ENCODE measurements at regions not wholly inside any gene's neighbourhood (a gene's known extent, or its start where the extent isn't known, plus 50 kb on each side); places are given as distances from the start of the nearest gene placed in this dataset.

DNA sequence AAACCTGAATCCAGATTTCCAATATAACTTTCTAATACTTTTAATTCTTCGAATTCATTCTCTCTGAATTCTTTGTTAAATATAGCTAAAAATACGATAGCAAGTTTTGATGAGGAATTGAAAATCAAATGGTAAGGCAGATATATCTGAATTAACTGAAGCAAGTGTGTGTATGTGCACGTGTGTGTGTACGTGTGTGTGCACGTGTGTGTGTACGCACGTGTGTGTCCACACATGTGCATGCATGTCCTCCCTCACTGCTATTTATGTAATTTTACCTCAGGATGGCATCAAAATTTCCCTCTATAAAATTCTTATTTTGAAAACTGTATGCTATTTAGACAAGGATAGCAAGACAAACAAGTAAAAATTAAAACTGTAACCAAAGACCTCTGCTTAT, 961.3 kb upstream of the CNTN5 start:
- Histone ChIP-seq H3K9me3 (replicated peaks; ENCODE audit: control insufficient read depth, insufficient read depth, low read length) (no peaks in the 10 kb centered on the region), H3K27ac (ENCODE audit: insufficient read depth, low read depth, low read length) (no peak overlapping the region), H3K9ac (replicated peaks; ENCODE audit: extremely low read depth, insufficient read depth, low read length) (no peak overlapping the region), H3K4me3 (replicated peaks in 1 of 3; ENCODE audit: insufficient read depth in 1 of 3, low read depth in 1 of 3, low read length in 3 of 3) (no peak overlapping the region), H3K79me2 (ENCODE audit: control insufficient read depth, insufficient read depth, low read length) (no peaks in the 10 kb centered on the region), H3K4me2 (ENCODE audit: insufficient read depth, low read length) (no peak overlapping the region), H3K27me3 (ENCODE audit: control insufficient read depth in 2 of 2, insufficient read depth in 2 of 2, low read length in 2 of 2) (no peaks in the 10 kb centered on the region), H4K20me1 (replicated peaks; ENCODE audit: control insufficient read depth, extremely low read depth, insufficient read depth, low read length) (no peaks in the 10 kb centered on the region), H2AFZ (ENCODE audit: low read depth, low read length) (no peak overlapping the region), H3K4me1 (ENCODE audit: control insufficient read depth, extremely low read depth, insufficient read depth, low read length) (no peaks in the 10 kb centered on the region), H3K9me1 (replicated peaks; ENCODE audit: control insufficient read depth, extremely low read depth, insufficient read depth, low read length) (no peaks in the 10 kb centered on the region), H3K36me3 (ENCODE audit: control insufficient read depth in 2 of 2, extremely low read depth in 1 of 2, insufficient read depth in 2 of 2, low read length in 2 of 2) (no peaks in the 10 kb centered on the region)
- DNase-seq (ENCODE audit: low read depth, low spot score) = no peak
- TF ChIP-seq, protein P1, sequence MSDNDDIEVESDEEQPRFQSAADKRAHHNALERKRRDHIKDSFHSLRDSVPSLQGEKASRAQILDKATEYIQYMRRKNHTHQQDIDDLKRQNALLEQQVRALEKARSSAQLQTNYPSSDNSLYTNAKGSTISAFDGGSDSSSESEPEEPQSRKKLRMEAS (IDR thresholded peaks at IDR 0.05; ENCODE audit: insufficient read depth, insufficient read length) = no peak
- TF ChIP-seq FOS (IDR thresholded peaks at IDR 0.05; ENCODE audit: borderline replicate concordance, insufficient read depth, low read length) = no peak
- TF ChIP-seq JUN (IDR thresholded peaks at IDR 0.05; ENCODE audit: borderline replicate concordance, insufficient read depth, insufficient read length, low read depth) = no peak
- TF ChIP-seq POLR2A (IDR thresholded peaks at IDR 0.05; ENCODE audit: low read depth, low read length) = no peak
- TF ChIP-seq MYC (IDR thresholded peaks at IDR 0.05; ENCODE audit: low read depth, low read length) = no peak
- TF ChIP-seq, protein P2, sequence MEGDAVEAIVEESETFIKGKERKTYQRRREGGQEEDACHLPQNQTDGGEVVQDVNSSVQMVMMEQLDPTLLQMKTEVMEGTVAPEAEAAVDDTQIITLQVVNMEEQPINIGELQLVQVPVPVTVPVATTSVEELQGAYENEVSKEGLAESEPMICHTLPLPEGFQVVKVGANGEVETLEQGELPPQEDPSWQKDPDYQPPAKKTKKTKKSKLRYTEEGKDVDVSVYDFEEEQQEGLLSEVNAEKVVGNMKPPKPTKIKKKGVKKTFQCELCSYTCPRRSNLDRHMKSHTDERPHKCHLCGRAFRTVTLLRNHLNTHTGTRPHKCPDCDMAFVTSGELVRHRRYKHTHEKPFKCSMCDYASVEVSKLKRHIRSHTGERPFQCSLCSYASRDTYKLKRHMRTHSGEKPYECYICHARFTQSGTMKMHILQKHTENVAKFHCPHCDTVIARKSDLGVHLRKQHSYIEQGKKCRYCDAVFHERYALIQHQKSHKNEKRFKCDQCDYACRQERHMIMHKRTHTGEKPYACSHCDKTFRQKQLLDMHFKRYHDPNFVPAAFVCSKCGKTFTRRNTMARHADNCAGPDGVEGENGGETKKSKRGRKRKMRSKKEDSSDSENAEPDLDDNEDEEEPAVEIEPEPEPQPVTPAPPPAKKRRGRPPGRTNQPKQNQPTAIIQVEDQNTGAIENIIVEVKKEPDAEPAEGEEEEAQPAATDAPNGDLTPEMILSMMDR (IDR thresholded peaks at IDR 0.05; ENCODE audit: extremely low read depth in 1 of 2, insufficient read depth in 1 of 2, low read depth in 1 of 2, low read length in 2 of 2) = no peak
- no peak for TF ChIP-seq POLR2AphosphoS5 (IDR thresholded peaks at IDR 0.05; ENCODE audit: insufficient read depth, low read depth, low read length)
- no peak for TF ChIP-seq EZH2 (IDR thresholded peaks at IDR 0.05; ENCODE audit: borderline replicate concordance, low read depth, low read length, severe bottlenecking)
- no peak for TF ChIP-seq GATA2 (IDR thresholded peaks at IDR 0.05; ENCODE audit: insufficient read depth, insufficient read length, low read depth, low read length)
- no TSS peak for BruUV-seq (replicated peaks)
- FAIRE-seq = no peak
- intact Hi-C loops (cut with micrococcal nuclease) (no loop called here), dilution Hi-C loops (cut with MboI; ENCODE audit: extremely low pct_ligation_motif_present, low sequenced_read_pairs) (no loop called here)
- ChIA-PET CTCF (no interaction called here), POLR2A (no interaction called here)

Measured in endothelial cell of umbilical vein (primary cell).